Stimulated activated CD8-positive, alpha-beta memory T cell treated with anti-CD3 and anti-CD28 coated beads, Interleukin-4, amount 100 ng/mL, for 4 hours (primary cell): ENCODE measurements at regions not wholly inside any gene's neighbourhood (a gene's known extent, or its start where the extent isn't known, plus 50 kb on each side); places are given as distances from the start of the nearest gene placed in this dataset.

Experiments used
- DNase-seq, 2 donors: peaks; one replicate each; pipeline ENCODE4 v3.0.0-alpha.2; 2020; ENCODE audit warnings: low read depth in 2 of 2, low spot score in 1 of 2

DNA sequence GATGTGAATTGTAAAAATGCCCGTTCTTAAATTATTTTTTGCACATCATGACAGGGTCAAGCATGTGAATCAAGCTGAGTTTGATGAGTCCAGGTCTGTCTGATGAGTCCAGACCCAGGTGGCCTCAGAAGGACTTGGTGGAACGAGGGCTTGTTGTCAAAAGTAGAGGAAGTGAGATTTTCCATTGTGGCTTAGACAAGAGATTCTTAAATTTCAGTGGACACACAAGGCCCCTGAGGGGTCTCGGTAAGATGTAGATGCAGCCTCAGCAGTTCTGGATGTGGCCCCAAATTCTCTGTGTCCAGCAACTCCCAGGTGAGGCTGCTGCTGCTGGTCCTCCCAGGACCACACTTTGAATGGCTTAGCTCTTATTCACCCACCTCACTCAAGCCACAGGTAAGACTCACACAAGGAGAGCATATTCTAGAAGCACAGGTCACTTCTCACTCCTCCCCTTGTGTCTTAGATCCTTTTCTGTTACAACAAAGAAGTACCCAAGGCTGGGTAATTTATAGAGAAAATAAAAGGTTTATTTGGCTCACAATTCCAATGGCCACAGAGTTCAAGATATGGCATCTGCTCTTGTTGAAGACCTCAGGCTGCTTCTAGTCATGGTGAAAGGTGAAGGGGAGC lies 98.8 kb downstream of the GGTLC2 start:
- no peak for DNase-seq

DNA sequence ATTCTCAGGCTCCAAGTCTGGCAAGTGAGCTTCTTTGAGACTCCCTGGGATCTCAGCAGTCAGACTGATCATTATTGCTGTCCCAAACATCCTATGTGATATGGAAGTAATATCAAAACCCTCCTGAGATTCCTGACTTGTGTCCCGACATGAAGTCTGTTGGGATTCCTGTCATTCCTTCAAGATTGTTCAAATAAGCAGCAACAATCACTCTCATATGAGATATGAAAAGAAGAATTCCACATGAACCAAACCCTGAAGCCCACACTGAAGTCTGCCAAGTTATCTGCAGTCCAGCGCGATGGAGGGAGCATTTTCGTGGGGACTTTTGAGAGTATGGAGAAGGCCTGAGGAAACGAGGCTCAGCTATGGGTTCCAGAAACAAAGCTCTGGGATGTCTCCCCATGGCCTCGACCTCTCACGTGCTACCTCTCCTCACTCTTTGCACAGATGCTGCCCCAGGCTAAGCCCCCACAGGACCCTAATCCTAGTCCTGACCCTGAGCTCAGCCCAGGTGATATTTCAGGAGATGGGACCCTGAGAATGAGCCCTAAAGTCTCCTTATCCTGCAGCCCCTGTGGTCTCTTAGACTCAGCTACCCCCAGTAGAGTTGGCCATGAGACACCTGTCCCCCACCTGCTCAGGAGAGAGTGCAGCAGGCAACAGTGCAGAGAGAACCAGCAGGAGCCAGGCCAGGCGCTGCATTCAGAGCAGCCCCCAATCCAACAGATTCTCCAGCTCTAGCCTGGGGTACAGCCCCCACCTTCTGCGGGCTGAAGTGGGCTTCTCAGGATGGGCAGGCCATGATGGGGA lies 100.2 kb downstream of the GGTLC2 start:
- DNase-seq = no peak

DNA sequence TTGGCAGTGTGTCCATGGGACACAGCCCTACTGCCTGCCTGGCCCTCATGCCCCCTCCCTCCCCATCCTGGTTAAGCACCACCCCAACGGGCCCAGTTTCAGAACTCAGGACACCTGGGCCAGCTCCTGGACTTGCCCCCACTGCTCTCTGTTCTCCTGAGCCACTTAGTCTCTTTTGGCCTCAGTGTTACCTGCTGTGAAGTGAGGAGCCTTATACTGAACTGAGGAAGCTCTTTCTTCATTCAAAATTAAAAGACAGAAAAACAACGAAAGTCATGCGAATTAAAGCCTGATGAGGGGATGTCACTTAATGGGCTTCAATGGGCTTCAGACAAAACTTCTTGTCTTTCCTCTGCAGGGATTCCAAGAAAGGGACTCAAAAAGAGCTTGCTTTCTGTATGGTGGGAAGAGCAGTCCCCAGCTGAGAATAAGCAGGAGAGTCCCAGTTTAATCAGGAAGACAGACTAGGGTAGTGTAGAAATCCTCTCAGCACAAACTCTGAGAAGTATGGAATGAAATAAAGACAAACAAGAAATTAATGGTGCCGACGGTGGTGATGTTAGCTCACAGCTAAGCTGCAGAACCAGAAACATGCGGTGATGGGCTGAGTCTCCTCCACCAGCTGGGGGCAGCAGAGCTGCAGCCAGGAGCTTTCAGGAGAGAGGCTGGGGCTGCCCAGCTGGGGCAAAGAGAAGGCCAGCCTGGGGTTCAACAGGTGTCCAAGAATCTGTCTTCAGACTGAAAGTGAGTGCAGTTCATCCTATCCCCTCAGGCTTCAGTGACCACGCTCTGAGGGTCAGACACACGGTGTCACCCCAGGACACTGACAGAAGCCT lies 101.0 kb downstream of the GGTLC2 start:
- DNase-seq = no peak

DNA sequence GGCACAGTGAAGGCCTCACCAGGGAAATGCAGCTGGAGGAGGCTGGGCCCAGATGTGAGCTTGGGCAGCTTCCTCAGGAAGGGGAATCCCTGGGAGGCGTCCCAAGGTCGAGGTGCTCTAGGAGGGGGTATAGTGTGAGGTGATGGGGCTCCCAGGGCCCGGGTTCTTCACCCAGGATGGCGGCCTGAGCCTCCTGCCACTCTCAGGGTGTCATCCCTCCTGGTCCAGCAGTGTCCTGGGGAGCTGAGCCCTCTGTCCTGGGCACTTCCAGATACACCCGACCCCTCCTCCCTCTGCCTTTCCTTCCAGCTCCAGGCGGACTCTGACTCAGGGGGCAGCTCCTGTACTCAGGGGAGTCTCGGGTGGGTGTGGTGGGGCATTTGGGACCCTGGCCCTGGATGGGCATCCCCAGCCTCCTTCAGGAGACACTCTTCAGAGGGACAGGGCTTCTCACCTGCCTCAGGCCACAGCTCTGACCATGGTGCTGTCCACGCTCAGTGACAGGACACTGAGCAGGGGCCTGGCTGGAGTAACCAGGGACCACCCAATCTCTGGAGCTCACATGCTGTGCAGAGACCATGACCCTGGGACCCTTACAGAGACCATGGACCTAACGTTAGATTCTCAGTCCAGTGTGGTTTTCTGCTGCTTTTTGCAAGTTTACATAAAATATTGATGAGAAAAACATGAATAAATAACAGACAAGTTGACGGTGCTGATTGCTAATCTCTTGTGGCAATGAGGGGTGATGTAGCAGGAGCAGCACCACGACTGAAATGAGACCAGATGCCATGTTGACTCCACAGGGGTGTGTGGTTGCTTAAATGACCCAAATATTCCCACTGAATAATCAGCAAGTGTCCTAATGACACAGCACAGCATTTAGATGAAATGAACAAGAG lies 101.9 kb downstream of the GGTLC2 start:
- no peak for DNase-seq

DNA sequence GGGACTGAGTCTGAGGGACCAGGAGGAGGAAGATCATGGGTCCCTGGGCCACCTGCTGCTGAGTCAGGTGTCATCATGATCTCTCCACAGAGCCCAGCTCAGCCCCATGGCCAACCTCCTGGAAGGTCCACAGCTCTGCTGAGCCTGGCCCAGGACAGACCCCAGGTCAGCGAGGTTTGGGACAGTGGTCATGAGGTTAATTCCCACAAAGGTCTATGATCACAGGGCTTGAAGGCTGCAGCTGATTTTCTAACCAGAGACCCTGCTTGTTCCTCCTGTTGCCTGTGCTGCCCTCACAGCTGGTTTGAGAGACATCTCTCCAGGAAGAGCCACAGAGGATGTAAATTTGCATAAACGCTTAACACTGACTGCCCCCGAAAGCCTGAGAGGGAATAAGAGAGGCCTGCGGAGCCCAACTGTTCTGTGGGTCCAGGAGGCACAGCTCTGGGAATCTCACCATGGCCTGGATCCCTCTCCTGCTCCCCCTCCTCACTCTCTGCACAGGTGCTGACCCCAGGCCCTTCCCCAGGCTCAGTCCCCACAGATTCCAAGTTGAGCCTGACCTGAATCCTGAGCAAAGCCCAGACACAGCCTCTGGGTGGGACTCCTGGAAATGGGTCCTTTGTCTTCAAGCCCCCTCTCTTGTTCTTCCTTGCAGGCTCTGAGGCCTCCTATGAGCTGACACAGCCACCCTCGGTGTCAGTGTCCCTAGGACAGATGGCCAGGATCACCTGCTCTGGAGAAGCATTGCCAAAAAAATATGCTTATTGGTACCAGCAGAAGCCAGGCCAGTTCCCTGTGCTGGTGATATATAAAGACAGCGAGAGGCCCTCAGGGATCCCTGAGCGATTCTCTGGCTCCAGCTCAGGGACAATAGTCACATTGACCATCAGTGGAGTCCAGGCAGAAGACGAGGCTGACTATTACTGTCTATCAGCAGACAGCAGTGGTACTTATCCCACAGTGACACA lies 102.8 kb downstream of the GGTLC2 start:
- no peak for DNase-seq

DNA sequence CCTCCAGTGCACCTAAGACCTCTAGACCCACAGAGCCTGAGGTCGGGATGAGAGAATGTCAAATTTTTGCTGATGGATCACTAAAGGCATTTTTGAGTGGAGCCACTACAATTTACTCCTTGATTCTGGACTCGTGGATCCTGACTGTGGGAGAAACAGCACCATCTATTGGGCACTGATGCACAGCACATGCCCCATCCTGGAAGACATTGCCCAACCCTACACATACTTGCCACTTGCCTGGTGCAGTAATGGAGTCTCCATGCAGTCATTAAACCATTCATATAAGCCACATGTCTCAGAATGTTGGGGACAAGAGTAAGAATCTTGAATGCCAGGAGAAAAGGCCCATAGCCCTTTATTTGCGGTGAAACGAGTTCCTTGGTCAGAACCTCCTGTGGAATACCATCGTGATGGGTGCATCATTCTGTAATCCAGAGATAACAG lies 103.9 kb downstream of the GGTLC2 start:
- DNase-seq = no peak

DNA sequence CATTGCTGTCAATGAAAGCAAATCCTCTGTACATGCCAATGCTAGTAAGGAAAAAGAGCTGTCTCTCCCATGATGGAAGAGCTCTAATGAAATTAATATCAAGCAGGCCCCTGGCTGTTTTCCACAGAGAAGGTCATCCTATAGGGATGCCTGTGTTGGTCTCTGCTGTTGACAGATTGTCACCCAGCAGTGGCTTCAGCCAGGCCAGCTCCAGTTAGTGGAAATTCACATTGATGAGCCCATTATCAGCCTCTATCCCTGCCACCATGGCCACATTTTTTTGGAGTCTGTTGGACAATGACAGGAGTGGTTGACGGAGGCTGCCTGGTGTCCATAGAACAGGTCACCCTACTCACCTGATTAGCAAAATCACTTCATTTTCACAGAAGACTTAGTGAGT lies 104.3 kb downstream of the GGTLC2 start:
- no peak for DNase-seq

DNA sequence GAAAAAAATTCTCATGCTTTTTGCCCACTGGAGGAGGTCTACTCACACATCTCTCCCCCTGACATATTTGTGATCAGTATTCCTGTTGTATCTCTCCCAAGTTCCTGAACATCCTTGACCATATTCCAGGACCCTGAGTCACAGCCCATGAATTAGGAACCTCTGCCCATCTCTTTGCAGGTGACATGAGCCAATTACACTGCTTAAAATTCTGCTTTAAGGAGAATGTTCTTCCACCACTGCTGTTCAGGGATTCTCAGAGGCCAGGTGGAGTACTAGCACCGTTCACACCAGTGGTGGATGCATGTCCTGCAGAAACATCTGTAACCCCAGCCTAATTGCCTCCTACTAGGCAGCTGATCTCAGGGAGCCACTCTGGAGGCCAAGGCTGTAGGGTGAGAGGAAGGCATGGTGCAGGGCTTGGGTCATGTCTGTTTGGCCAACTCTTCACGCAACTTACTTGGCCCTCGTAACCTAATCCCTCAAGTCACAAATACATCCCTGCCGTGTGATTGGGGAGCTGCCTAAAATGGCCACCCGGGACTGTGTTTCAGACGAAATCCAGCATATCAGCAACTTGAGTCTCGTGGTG lies 104.8 kb downstream of the GGTLC2 start:
- no peak for DNase-seq

DNA sequence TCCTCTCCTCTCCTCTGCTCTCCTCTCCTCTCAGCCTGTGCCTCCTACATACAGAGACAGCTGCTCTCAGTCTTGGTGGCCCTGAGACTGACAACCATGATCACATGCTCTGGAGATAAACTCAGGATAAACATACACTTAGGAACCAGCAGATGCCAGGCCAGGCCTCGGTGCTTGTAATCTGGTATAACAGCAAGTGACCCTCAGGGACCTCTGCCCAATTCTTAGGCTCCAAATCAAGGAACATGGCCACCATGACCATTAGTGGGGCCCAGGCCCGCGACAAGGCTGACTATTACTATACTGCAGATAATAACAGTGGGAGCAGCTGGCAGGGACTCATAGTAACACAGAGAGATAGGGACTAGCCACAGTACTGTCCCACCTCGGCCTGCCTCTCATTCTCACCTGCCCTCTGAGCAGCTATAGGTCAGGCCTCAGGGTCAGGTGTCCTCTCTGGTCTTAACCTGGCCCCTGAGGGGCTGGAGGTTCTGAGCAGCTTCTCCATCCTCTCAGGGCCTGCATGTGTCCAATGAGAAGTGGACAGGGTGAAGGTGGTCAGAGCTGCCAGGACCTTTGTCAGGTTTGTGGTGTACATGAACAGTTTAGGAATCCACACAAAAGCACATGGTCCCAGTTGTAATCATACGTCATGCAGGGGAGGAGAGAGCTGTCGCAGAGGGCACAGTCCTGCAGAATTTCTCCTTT lies 106.1 kb downstream of the GGTLC2 start:
- no peak for DNase-seq

DNA sequence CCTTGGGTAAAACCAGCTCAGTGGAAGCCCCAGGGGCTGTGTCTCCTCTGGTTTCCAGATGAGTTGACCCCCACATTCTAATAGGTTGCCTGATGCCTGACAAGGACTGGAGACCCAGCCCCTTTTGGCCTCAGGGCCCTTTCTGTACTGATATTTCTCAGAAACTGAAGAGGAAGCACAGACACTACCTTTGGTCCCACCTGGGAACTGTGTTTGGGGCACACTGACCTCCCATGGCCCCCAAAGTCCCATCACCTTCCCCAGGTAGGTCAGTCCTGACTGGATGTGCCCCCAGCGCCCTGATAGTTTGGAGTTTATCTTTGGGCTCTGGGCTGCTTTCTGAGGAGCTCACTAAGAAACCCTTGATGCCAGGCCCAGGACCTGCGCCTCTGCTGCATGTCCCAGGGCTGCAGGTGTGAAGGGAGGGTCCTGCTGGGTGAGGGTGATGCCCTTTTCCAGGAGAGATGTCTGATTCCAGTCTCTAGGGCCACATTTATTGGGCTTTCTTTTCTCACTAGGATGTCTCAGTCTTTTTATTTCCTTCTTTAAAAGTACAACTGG lies 106.7 kb downstream of the GGTLC2 start:
- DNase-seq = no peak

DNA sequence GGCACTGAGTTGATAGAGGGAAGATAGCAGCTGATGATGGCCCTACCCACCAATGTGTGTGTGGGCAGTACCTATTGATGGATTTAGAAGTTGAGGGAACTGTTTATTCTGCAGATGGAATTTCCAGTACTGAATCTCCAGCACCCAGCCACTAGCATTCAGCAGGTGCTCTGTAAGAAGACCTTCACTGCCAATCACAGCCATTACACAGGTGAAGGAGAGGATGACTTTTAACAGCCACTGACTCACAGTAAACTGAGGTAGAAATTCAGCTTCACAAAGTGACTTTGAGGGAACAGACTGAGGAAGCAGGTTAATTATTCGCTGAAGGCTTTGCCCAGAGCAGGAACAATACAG lies 107.8 kb downstream of the GGTLC2 start:
- no peak for DNase-seq

DNA sequence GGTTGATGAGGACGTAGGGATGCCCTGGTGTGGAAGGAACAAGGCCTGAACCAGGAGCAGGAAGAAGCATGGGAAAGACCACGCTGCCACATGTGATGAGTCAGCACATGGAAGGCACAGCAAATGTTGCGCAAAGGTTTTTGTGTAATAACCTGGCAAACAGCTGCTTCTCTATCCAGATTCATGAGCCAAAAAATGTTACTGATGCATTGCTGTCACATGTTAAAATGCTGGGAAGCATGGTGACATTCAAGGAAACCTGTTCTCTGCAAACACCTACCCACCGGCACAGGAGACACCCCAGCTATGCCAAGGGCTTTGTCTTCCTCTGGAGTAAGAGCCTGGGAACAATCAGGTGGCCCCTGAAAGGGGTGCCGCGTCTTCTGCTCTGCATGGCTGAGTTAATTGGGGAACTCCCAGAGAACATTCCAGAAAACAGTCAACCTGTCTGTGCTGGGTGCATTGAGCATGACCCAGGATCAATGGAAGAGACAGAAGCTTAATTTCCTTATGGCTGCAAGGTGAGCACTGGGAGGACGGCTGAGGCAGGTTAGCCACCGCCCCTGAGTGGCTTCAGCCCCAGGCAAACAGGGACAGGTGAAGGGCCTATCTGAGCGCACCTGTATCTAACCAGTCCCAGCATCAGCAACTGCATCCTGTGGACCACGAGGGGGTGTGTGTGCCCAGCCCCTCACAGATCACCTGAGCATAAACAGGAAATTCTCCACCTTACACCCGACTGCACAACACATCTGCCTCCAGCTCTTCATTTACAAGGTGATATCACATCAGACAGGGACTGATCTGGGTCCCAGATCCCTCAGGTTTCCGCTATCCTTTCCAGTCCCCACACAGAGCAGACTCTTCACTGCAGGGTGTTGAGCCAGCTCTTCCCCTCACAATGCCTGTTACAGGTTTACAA lies 108.4 kb downstream of the GGTLC2 start:
- no peak for DNase-seq

DNA sequence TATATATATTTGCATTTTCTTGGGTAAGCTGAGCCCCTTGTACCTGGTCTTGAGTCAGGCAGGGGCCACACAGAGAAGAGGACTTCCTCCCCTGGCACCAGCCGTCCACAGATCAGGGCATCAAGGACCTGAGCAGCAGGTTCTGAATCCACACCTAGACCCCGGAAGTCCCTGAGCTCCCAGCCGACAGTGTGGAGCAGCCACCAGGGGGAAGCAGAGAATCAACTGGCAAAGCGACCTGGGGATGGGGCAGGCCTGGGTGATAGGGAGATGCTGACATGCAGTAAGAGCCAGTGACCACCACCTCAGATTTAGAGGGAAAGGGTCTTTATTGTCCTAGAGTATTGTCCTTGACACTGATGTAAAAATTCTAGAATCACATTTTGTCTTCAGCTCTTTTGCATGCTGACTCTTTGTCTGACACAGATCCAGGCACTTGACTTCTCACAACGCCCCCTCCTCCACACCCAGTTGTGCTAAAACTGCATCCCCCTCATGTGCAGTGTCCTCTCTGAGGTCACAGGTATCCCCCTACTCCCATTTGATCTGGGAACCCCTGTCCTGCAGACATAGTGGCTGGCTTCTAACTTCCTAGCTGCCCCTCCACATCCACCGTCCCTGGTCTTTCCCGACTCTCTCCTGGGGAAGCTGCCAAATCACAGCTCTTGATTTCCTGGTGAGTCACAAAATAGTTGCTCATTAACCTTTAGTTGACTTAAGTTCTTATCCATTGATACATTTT lies 109.3 kb downstream of the GGTLC2 start:
- DNase-seq = peak; percentile 61

DNA sequence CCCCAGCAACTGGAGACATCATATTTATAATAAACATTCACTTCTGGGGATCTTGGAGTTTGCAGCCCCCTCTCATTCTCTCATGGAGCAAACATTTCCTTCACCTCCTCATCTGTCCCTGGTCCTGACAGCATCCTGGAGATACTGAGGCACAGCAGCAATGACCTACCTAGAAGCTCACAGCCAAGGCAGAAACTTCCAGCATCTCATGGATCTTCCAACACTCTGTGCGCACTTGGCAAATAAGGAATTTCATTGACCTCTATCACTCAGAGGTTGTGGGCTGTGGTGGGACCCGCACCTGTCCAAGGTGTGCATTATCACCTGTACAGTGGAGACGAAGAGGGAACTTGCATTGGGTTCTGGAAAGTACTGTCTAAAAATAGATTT lies 109.8 kb downstream of the GGTLC2 start:
- DNase-seq = no peak

DNA sequence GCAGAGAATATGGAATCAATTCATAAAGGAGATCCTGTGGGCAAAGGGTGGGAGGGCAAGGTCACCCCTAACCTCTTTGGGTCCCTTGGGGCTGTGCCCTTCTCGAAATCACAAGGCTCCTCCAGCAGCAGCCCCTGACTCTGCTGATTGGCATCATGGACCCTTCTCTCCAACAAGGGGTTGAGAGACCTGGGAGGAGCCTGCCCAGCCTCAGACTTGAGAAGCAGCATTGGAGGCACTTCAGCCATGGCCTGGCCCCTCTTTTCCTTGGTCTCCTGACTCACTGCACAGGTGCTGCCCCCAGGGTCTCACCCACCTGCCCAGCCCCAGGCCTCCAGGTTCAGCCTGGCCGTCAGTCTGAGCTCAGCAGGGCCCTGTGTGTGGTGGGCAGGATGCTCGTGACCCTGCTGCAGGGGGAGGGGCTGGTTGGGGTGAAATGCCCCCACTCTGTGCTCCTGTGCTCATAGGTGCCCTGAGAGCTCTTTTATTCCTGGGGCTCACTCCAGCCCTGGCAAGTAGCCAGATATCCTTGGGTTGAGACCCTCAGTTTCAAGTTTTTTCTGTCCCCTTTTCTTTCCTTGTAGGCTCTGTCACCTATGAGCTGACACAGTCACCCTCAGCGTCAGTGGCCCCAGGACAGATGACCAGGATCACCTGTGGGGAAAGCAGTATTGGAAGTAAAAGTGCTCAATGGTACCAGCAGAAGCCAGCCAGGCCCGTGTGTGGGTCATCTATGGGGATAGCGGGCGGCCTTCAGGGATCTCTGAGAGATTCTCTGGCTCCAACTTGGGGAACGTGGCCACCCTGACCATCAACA lies 110.8 kb downstream of the GGTLC2 start:
- no peak for DNase-seq

DNA sequence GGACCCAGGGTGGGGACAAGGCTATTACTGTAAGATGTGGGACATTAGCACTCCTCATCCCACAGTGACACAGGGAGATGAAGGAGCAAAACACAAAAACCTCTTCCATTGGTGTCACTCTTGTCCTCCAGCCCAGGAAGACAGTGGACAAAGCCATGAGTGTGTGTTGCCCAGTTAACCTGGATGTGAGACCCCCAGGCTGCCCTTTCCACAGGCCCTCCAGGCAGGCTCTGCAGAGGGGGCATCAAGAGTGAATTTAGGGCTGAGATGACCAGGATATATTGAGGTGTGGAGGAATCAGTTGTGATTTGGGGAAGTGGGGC lies 111.3 kb downstream of the GGTLC2 start:
- DNase-seq = no peak
